GM21526 (cell line): ENCODE measurements at regions not wholly inside any gene's neighbourhood (a gene's known extent, or its start where the extent isn't known, plus 50 kb on each side); places are given as distances from the start of the nearest gene placed in this dataset.

Experiments used
- ATAC-seq: cut with Tn5 transposase; IDR thresholded peaks from one replicate; pipeline ENCODE4 v1.9.1; 2021; ENCODE audit warnings: moderate library complexity; ENCODE audit not compliant: unreplicated experiment, low FRiP score

DNA sequence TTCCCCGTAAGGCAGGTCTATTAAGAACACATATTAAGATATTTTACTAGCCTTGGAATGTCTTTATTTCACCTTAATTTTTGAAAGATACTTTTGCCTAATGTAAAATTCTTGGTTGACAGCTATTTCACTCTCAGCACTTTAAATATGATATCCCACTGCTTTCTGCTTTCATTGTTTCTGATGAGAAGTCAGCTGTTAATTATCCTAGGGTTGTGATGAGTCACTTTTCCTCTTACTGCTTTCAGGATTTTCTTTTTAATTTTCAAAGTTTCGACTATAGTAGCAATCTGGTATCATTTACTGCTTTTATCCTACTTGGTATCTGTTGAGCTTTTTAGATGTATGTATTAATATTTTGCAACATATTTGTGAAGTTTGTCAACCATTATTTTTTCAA, 578.9 kb upstream of the ATP2B1 start:
- no peak for ATAC-seq

DNA sequence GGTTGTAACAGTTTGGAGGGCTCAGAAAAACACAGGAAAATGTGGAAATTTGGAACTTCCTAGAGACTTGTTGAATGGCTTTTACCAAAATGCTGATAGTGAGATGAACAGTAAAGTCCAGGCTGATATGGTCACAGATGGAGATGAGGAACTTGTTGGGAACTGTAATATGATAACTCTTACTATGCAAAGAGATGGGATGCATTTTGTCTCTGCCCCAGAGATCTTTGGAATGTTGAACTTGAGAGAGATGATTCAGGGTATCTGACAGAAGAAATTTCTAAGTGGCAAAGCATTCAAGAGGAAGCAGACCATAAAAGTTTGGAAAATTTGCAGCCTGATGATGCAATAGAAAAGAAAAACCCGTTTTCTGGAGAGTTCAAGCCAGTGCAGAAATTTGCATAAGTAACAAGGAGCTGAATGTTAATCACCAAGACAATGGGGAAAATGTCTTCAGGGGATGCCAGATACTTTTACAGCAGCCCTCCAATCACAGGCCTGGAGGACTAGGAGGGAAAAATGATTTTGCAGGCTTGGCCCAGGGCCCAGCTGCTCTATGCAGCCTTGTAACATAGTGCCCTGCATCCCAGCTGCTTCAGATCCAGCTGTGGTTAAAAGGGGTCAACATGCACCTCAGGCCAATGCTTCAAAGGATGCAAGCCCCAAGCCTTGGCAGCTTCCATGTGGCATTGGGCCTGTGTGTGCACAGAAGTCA, 572.7 kb upstream of the ATP2B1 start:
- no peak for ATAC-seq

DNA sequence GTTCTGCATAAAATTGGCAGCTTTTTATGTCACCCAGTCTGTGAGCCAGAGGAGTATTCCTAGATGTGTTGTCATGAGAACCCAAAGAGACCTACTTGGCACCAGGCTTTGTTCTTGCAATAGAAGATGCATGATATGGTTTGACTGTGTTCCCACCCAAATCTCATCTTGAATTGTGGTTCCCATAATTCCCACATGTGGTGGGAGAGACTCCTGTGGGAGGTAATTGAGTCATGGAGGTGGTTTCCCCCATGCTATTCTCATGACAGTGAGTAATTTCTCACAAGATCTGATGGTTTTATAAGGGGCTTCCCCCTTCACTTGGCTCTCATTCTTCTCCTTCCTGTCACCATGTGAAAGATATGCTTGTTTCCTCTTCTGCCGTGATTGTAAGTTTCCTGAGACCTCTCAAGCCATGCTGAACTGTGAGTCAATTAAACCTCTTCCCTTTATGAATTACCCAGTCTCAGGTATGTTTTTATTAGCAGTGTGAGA, 572.0 kb upstream of the ATP2B1 start:
- ATAC-seq = peak; percentile 57

DNA sequence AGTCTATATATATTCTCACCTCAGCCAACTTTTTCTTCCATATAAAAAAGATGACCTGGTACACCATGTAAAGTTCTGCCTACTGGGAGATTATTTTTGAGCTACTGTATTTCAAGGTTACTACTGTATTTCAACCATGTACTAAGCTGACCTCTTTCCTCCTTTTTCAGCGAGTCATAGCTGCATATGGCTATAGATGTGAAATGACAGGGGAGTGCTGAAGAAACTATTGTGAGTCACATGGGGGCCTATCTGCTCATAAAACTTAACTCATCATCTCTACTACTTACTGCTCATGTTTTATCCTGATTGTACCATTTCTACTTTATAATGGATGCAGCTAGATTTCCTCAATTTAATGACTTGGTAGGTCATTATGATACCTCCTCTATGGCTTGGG, 571.4 kb upstream of the ATP2B1 start:
- ATAC-seq = no peak

DNA sequence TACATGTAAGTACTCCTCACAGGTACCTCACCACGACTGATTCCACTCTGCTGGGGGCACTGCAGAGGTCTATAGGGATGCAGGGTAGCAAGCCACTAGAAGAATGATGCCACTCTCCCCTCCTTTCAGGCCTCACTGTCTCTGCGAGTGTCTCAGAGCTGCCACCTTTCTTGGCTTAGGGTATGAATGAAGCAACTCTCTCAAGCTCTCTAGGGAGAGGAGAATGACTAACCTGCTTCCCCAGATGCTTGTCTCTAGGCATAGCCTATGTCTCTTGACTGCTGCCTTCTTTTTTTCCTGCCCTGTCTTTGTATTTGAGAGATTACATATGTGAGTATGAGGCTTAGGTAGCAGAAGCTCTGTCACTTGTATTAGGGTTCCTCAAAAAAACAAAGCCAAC, 566.5 kb upstream of the ATP2B1 start:
- ATAC-seq = no peak

DNA sequence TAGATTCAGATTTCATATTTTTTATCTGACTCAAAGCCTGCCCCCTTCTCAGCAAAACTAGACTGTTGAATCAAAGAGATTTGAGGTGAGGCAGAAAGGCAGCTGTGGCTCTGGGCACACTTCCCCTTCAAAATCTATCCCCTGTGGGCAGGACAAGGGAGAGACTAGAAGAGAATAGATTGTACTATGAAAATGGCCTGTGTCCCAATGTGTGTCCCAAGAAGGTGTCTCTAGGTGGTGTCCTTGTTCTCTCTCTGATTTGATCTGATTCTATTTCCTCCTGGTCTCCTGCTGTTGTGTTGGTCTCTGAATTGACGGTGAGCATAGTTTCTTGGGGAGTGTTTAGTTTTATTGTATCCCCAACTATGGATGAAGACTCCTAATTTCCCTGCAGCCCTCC, 565.8 kb upstream of the ATP2B1 start:
- ATAC-seq = no peak

DNA sequence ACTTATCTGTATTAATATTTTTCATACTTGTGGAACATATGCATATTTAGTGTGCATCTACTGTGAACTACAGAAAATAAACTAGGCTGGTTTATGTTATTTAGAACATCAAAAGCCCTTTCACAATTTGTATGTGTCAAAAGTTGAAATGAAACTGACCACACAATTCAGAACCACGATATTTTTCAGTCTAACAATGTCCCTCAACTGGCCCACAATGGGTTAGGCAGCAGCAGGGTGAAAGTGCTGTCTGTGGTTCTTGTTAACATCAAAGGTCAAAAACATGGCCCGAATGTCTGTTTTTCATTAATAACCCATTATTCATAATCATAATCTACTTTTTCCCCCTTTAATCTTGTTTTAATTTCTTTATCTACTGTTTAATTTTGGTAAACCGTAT, 559.9 kb upstream of the ATP2B1 start:
- ATAC-seq = no peak

DNA sequence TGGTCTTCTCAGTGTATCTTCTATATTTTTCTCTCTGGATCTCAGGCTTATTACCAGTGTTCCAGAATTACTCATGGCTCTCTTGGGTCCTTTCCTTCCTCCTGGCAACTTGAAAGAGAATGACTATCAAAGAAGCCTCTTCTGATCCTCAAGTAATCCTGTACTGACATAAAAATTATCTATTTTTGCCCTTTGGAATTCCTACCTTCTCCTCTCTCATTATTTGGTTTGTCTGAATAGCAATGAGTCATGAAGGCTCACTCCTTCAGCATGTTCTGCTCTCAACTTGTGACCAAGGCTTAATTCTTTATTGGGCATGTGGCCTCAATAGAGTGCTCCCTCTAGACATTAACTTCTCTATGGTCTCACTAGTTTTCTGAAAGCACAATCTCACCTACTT, 553.6 kb upstream of the ATP2B1 start:
- ATAC-seq = no peak

DNA sequence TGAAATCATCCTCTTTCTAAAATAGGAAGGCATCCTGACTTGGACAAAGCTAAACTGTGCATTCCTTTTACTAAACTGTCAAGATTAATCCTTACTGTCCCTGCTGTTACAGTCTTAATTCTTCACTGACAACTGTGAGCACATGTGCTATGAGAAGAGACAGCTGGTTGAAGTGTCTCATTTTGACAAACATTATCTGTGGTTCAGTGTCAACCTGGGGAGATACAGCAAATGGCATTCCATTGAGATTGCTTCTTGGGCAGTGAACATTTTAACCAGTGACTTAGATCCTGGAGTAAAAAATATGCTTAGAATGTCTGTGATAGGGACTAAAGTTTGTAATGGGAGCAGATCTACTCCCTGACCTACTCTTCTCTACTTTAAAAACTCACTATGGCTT, 552.6 kb upstream of the ATP2B1 start:
- ATAC-seq = no peak

DNA sequence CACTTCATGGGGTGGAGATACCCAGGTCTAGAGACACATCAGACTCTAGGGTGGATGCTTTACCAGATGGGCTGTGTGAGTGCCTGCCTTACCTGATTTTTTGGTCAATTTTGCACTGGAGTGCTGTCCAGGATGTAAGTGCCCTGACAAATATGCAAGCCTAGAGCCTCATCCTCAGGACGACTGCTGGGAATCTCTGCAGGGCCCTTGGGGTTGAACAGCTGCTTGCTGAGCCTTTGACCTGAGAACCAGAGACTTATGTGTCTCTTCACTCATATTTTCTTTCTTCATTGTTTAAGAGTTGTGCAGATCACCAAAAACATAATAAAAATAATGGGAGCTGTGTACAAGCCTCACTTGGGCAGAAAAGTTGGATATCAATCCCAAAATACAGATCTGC, 551.5 kb upstream of the ATP2B1 start:
- ATAC-seq = no peak

DNA sequence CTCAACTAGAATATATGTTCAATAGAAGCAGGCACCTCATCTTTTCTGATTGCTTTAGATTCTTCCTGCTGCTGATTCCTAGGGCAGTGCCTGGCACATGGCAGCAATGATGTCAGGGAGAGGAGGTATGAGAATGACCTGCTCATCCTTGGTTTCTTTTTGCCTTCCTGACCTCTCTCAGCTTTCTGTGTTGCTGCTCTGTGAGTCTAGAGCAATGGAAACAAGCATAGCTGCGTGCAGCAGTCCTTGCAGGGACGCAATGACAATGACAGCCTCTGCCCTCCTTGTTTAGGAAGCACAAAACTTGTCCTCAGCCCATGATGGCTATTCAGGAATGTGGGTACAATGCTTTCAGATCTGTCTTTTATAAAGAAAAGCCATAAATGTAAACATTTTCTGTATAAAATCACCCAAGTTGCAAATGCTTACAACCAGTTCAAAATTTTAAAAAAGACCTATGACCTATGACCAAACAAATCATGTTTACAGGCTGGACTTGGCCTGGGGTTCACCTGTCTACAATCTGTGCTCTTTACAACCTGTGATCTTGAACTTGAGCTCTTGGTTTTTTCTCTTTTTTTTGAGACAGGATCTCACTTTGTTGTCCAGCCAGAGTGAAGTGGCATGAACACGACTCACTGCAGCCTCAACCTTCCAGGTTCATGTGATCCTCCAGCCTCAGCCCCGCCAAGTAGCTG, 549.4 kb upstream of the ATP2B1 start:
- ATAC-seq = no peak

DNA sequence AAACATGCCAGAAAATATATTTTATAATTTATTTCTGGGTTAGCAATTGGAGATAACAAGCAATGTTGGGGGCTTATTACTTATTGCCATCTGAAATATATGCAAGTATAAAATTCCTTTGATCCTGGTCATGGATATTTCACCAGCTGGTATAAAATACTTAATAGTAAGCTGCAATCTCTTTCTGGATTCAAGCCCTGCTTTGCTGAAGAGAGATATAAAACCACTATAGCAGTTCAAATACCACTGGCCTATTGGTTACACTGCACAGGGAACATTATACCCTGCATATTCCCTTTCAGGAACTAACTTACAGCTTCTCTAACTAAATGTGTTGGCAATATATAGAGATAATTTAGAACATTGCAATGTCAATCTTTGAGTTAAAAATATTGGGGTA, 546.2 kb upstream of the ATP2B1 start:
- no peak for ATAC-seq

DNA sequence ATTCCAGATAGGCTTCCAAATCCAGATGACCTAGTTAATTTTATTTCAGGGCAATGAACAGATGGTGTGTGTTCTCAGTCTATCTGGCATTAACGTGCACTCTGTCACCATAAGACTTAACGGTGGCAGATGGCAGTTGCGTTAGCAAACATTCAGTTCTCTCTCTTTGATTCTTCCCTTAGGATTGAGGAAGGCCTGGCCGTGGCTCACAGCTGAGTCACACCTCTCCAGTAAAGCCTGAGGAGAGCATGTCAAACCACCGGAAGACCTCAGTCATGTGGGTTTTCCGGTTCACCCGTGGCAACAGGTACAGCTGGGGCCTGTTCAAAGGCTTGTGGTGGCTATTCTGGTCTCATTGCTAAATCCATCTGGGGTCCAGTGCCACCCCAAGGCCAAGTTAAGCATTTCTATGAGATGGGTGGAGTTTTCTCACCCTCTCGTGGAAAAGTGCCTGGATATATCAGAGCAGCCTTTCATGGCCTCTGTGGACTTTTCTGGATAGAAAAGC, 545.1 kb upstream of the ATP2B1 start:
- peak; percentile 100 for ATAC-seq

DNA sequence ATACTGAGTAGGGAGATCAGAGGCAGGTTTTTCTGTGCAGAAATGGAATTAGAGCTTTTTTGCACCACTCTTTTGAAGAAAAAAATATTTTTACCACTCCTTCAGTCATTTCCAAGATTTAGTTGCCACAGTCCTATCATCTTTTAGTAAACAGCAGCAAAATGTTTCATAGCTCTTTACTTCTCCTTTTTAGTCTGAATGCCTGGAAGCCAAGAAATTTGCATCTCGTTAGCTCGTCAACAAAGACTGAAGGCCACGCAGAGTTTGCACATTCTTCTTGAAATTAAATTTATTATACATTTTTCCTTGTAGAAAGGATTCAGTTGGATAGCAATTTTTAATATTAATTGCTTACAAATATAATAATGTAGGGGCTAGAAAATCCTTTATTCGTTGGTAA, 544.5 kb upstream of the ATP2B1 start:
- ATAC-seq = no peak

DNA sequence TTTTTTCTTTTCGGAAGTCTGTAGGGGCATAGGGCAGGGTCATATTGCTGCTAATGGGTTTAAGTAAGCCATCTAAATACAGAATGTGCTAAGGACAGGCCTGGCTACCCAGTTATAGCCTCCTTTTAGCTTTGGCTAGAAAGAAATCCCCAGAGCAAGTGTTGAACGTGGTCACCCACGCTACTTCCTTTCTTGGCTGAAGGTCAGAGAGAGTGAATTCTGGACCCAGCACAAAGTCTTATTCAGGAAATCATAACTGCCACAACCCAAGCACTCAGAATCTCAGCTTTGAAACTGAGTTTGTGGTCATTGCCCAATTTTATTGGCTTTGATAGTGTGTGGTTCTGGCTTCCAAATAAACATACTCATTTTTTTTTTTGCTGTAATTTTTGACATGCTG, 542.1 kb upstream of the ATP2B1 start:
- no peak for ATAC-seq

DNA sequence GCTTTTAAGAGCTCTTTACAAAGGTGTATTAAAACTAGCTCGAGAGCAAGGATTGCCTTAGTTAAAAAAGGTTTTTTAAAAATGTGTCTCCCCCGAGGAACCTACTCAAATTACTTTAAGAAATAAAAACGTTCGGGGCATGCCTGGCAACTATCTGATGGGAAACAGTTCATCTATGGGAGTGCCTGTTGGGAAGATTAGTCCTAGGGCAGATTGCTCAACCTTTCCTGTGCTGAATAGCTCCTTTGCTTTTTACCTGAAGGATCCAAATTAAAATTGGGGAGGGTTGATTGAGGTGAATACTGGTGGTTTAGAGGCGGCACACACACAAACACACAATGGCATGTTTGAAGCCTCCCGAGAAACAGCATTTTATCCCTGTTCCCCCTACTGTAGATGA, 541.4 kb upstream of the ATP2B1 start:
- no peak for ATAC-seq

DNA sequence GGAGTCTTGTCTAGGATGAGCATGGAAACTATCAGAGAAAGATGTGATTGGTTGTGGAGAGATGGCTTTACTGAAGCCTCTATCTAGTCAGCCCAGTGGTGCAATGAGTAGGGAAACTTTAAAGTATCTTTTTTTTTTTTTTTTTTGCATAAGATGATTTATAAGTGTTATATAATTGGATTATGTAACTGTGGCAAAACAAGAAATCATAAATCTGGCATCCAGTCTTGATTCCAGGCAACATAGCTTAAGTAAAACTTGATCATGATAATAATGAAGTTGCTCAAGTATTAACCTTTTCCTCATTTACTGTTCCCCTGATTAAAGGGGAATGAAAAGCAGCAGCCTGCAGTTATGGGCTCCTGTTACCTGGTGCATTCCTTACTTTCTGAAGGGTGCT, 538.0 kb upstream of the ATP2B1 start:
- no peak for ATAC-seq

DNA sequence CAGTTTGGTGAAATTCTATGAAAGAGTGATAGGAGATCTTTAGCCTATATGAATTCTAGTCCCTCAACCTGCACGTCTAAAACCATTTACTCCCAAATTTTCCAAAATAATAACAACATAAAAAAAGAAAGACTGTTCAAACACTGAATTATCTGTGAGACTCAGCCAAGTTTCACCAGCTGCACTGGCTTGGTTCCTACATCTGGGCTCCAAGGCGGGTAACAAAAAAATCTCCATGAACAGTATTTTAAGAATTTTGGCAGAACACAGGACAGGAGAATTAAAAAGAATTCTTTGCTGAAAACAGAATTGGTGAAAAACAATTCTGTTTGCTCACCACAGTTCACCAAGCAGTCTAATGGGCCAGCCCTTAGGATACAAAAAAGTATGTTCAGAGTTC, 536.8 kb upstream of the ATP2B1 start:
- ATAC-seq = no peak

DNA sequence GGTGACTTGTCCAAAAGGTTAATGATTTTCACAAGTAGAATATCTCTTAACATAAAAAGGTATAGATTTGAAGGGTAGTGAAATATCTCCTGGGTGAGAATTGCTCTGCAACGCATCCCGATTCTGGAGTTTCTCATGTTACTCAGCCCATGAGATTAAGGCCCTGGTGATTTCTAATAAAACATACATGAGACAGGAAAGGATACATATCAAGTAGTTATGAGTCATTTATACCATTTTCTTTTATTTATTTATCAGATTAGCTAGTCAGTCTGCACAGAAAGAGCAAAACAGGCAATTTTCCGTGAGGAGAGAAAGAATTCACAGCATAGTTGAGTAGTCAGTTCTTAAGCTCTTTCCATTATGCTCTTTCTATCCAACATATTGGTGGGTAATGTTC, 535.6 kb upstream of the ATP2B1 start:
- ATAC-seq = no peak

DNA sequence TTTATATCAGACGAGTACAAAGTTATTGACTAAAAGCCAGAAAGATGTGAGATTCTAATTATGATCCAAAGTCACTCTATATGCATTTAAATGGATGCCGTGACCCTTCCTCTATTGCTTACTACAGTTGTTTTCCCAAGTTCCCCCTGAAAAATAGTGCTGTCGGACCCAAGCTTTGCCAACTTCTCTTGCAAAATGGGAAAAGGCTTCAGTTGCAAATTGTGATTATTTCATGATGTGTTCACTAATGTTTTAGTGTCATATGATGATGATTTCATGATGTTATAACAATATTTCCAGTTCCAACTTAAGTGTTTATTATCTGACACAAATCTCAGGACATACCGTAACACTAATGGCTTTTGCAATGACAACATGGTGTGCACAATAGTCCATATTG, 534.6 kb upstream of the ATP2B1 start:
- no peak for ATAC-seq

DNA sequence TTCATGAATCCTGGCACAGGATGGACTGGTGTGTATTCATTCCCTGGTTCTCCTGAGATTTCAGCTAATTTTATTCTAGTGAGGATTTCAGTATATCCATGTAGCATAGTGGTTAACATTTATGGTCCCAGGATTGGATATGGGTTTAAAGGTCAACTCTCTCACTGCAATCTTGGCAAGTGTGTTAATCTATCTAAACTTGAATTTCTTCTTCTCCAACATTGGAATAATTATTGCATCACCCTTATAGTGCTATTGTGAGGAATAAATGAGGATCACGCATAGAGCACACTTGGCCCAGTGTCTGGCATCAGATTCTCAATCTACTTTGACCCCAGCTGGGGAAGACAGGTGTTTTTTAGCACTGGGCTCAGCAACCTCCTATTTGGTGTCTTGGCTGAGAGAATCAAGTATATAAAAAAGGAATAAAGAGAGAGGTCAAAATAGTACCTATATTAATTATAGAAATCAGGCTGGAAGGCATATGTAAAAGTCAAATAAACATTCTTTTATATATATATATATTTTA, 531.2 kb upstream of the ATP2B1 start:
- no peak for ATAC-seq
